ENCODE measurements at regions not wholly inside any gene's neighbourhood (a gene's known extent, or its start where the extent isn't known, plus 50 kb on each side); places are given as distances from the start of the nearest gene placed in this dataset.

DNA sequence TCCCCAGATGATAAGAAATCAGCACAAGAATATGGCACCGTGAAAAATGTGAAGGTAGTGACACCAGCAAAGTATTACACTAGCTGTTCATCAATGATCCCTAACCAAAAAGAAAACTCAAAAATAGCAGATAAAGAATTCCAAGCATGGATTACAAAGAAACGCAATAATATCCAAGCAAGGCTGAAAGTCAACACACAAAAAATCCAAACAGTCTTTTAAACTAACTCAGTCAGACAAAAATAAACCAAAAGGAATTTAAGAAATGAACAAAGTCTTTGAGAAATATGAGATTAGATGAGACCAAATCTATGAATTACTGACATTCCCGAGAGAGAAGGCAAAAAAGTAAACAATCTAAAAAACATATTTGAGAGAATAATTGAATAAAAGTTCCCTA is 976.1 kb upstream of the MAP3K7 start:
- Histone ChIP-seq H3K23ac (ENCODE audit: insufficient read length, low read depth, low read length) (no peak overlapping the region), H2BK12ac (ENCODE audit: insufficient read length, low read depth, low read length) (no peak overlapping the region), H3K56ac (ENCODE audit: insufficient read length, low read depth, low read length) (no peak overlapping the region), H3K23me2 (ENCODE audit: insufficient read length, low read depth, low read length, poor library complexity, severe bottlenecking) (no peaks in the 10 kb centered on the region), H2BK15ac (ENCODE audit: low read depth, low read length) (no peak overlapping the region), H4K91ac (ENCODE audit: insufficient read length, low read depth, low read length) (no peak overlapping the region), H2BK20ac (ENCODE audit: low read depth, low read length, poor library complexity, severe bottlenecking) (no peak overlapping the region), H2AFZ (ENCODE audit: low read length) (no peak overlapping the region), H2AK5ac (ENCODE audit: insufficient read length, low read length) (no peak overlapping the region), H3K79me1 (ENCODE audit: insufficient read depth, low read depth, low read length, poor library complexity, severe bottlenecking) (no peaks in the 10 kb centered on the region), H3K79me2 (ENCODE audit: insufficient read depth, low read length) (no peaks in the 10 kb centered on the region), H3K9ac (ENCODE audit: extremely low read depth, insufficient read length, low read length) (no peak overlapping the region), H3K14ac (ENCODE audit: insufficient read depth, low read length) (no peak overlapping the region), H2BK120ac (ENCODE audit: low read depth, low read length, poor library complexity, severe bottlenecking) (no peak overlapping the region), H3K27ac (ENCODE audit: insufficient read length, low read depth, low read length) (no peak overlapping the region), H3K27me3 (ENCODE audit: insufficient read depth, low read length) (no peaks in the 10 kb centered on the region), H3T11ph (ENCODE audit: low read length) (no peak overlapping the region), H2BK5ac (ENCODE audit: insufficient read length, low read length) (no peak overlapping the region), H4K5ac (ENCODE audit: insufficient read length, low read depth, low read length) (no peak overlapping the region), H4K20me1 (ENCODE audit: control insufficient read depth, insufficient read depth, insufficient read length) (no peaks in the 10 kb centered on the region), H3K18ac (ENCODE audit: insufficient read length, low read depth, low read length) (no peak overlapping the region), H3K4me1 (ENCODE audit: insufficient read depth, low read length) (no peaks in the 10 kb centered on the region), H4K8ac (replicated peaks; ENCODE audit: insufficient read length, low read depth, low read length) (no peak overlapping the region), H3K9me3 (ENCODE audit: control insufficient read depth, low read depth, low read length) (no peaks in the 10 kb centered on the region), H3K4me2 (ENCODE audit: insufficient read depth, insufficient read length, low read length) (no peak overlapping the region), H3K4ac (ENCODE audit: low read depth, low read length) (no peak overlapping the region)
- no peaks in the 10 kb centered on the region for H3K27me3 Mint-ChIP-seq (ENCODE audit: low read depth)
- no peak overlapping the region for H3K27ac Mint-ChIP-seq
- no peak overlapping the region for H3K4me3 Mint-ChIP-seq
- H3K36me3 Mint-ChIP-seq (ENCODE audit: insufficient read depth in 1 of 3, low read depth in 3 of 3) = peaks cover 0 to 25% (median 5%) of the 10 kb centered on the region in 3 experiments; a peak in 6 of 7 replicates
- TF ChIP-seq, protein P1, sequence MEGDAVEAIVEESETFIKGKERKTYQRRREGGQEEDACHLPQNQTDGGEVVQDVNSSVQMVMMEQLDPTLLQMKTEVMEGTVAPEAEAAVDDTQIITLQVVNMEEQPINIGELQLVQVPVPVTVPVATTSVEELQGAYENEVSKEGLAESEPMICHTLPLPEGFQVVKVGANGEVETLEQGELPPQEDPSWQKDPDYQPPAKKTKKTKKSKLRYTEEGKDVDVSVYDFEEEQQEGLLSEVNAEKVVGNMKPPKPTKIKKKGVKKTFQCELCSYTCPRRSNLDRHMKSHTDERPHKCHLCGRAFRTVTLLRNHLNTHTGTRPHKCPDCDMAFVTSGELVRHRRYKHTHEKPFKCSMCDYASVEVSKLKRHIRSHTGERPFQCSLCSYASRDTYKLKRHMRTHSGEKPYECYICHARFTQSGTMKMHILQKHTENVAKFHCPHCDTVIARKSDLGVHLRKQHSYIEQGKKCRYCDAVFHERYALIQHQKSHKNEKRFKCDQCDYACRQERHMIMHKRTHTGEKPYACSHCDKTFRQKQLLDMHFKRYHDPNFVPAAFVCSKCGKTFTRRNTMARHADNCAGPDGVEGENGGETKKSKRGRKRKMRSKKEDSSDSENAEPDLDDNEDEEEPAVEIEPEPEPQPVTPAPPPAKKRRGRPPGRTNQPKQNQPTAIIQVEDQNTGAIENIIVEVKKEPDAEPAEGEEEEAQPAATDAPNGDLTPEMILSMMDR (conservative IDR thresholded peaks at IDR 0.05) = no peak
- peaks cover 18 to 19% of the 10 kb centered on the region in 2 experiments; a peak in 4 of 5 replicates for H3K9me3 Mint-ChIP-seq
- peaks cover 3 to 5% of the 10 kb centered on the region in 2 experiments; a peak in 3 of 4 replicates for H3K4me1 Mint-ChIP-seq
- no CpG with 5 or more reads among the region's 3 CpGs for WGBS (ENCODE audit: extremely low coverage, insufficient read length, low lambda C conversion rate)
- no peak for DNase-seq

Data from H9 (cell line).